ENCODE measurements at regions not wholly inside any gene's neighbourhood (a gene's known extent, or its start where the extent isn't known, plus 50 kb on each side); places are given as distances from the start of the nearest gene placed in this dataset.

DNA sequence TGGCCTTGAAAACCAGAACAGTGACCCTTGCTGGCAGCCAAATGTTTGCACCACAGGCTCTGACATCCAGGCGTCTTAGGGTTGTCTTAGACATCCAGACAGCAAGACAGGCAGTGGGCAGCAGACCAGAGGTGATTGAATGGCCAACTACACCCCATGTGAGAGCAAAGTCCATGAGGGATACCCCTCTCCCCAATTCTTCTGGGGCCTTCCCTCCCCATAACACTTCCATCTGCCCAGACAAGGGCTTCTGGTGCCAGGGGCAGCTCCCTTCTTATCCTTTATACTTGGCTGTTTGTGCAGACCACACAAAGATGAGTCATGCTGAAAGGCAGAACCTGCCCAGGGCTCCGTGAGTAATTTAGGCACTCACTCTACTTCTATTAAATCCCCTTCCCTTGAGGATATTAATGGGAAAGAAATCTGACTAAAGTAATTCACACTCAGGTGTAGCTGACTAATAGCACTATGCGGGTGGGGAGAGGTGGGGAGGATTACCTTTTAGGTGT, 257.9 kb downstream of the UACA start:
- peak; percentile 88 for DNase-seq

DNA sequence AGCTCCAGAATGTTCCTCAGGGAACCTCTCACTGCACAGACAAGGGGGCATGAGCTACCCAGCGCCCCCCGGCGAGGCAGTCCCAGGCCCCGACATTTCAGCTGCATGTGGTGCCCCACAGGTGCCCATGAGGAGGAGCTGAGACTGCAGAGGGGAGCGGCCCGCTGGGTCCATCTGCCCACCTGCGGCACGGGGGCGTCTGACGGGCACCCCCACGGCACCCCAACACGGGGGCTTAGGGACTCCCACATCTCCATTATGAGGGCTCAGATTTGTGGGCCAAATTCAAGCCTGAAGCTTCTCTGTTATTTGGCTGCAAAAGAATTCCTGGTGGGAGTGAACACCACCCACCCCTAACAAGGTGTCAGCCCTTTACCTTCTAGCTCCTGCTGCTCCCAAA, 258.4 kb downstream of the UACA start:
- no peak for DNase-seq

DNA sequence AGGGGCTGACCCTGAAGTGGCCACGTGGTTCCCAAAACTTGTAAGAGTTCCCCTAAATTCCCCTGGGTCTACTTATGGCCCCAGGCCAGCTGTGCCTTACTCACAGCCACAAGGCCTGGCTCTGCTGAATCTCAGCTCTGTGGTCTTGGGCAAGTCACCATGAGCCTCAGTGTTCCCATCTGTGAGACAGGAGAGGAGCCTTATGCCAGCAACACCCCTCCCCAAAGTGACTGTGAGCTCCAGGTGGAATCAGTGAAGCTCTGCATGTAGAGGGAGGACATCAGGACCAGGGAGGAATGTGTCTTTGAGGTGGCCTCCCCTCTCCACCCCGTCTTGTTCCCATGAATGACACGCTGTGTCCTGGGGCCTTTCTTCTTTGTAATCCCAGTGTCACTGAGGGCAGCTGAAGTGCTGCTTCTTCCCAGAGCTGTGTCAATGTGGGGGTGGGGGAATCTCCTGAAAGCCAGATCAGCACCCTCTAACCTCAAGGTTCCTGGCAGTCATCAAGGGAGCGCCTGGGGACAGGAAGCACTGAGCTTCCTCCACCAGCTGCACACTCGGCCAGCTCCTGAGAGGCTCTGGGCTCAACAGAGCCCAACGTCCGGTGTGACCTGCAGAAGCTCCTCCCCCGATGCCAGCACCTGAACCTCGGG, 258.9 kb downstream of the UACA start:
- peak; percentile 82 for DNase-seq

DNA sequence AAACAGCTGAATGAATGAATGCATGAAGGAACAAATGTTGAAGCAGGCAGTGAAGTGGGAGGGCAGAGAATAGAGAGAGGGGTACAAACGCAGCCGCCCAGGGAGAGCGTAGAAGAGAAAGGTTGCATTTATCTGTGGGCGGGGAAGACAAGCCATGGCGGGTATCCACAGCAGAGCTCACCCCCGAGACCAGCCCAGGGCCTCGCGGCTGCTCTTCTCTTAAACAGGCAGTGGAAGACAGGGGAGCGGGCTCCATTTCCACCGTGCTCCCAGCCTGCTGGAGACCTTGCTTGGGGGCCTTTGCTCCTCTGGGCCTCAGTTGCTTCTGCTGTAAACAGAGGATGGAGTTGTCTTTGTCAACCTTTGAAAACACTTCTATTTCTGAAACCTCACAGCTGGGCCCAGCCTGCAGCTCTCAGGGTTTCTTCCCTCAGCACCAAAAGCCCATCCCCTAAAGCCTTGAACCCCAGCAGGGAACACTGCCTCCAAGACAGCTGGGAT, 259.5 kb downstream of the UACA start:
- no peak for DNase-seq

DNA sequence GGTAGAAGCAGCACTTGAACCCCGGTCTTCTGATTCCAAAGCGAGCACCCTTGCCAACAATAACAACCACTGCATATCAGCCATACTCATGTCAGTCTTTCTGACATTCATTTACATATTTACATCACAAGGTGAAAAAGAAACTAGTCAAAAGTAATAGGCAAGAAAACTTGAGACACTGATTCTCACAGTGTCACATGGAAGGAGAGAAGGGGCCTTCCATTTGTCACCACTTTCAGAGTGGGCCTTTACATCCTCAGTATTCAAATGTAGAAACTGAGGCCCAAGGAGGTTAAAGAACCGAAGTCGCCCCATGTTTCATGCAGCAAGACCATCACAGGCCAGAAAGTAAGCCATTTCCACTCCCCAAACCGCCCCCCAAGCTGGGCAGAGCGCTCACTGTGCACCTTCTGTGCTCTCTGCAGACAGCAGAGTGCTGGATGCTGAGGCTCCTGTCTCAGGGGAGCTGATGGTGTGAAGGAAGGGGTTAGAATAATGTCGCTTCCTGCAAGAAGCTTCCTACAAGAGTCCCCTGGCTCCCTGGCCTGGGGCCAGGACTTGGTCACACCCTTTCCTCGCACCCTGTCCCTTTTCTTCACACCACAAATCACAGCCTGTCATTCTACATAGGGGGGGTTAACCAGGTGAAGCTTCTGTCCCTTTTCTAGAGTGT, 260.1 kb downstream of the UACA start:
- DNase-seq = no peak

DNA sequence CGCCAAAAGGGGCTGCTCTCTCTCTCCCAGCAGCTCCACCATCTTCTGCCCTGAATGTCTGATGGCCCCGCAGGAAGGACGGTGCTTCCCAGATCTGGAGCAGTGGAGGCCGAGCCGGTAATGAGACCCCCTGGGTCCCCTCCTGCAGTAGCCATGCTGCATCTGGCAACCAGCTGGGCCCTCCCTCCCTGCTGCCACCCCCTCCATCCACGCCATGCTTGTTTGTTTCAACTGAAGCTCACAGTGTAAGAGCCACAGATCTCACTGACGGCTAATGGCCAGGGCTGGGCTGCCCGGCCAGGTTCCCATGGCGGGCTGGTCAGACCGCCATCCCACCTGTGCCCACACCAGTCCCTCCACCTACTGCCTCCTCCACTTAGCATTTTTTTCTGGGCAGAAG, 260.8 kb downstream of the UACA start:
- DNase-seq = no peak

DNA sequence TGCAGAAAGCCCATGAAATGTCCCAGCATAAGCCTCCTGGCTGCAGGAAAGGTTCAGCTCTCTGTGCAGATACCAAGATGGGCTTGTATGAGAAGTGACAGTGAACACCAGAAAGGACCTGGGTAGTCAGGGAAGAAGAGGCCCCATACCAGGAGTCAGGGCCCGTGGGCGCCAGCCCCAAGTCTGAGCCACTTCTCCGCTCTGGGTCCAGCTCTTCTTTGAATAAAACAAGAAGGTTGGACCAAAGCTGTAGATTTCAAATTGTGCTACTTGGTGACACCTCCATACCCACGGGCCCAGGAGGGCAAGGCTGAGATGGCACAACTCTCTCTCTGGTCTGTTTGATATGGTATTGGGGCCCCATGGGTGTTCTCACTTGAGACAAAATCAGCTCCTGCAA, 261.5 kb downstream of the UACA start:
- DNase-seq = no peak

DNA sequence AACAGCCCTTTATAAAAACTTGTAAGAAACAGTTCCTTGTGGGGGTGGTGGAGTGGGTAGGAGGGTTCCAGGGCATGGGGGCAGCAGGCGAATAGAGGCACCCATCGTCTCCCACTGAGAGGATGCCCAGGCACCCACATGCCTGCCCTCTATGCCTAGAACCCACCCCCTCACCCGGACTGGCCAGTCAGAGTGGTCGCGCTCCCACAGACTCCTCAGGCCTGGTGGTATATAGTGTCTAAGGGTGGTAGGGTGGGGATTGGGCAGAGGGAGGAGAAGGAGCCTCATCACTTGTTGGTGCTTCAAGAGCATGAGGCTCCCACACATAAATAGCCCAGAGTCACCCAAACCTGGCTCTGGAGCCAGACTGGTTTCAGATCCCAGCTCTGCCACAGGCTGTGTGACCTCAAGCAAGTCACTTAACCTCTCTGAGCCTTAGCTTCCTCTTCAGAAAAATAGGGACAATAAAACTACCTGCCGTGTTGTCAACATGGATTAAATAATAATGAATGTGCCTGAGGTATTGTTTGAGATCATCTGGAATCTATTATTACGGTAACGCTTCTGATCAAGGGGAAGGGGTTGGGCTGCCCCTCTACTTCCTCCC, 262.1 kb downstream of the UACA start:
- no peak for DNase-seq

DNA sequence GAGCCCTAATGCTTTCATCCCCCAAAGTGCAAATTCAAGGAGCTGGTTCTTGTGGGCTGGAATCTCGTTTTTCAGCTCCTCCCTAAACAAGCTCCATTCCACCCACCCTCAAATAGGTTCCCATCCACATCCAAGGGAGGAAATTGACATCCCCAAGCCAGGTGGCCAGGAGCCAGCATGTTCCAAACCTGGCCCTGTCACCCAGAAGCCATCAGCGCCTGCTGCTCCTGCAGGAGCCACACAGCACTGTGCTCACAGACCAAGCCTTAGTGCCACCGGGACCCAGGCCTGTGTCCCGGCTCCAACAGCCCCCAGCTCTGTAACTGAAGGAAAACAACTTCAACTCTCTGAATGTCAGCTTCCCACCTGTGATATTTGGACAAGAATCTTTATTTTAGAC, 263.6 kb downstream of the UACA start:
- DNase-seq = no peak

DNA sequence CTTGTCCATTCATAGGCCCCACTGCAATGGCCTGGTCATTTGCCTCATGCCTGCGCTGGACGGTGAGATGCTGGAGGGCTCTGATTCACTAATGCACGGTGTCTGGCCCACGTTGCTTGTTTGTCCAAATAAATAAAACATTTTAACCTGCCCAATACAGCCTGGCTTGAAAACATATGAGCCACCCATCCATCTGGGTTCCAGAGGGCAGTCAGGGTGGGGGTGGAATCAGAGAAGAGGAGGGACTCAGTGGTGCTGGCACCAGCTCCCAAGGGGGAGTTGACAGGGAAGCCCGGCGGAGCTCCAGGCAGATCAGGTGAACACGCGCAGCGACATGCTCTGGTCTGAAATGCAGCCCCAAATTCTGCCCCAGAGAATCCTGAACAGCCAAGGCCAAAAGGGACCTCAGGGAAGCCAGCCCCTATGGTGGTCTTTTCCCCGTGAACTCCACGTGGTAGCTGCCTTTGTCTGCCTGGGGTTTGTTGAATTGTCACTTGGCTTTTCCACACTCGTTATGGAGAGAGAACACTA, 265.2 kb downstream of the UACA start:
- DNase-seq = no peak

DNA sequence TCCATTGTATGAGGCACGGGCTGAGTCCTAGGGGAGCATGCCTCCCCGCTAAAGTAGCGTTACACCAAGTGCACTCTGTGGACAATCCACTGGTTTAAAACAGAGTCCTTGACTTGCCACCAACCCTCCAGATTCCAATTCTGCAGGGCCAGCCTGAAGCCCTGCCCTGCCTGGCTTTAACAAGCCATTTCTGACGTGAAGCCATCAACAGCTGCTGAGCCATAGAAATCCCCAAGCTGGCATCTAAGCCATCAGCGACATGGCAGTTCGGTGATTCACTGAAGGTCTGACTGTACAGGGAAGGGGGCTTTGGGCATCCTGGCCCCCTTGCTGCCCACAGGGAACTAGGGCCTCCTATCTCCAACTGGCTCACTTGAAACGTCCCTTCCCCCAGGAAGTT, 265.7 kb downstream of the UACA start:
- no peak for DNase-seq

DNA sequence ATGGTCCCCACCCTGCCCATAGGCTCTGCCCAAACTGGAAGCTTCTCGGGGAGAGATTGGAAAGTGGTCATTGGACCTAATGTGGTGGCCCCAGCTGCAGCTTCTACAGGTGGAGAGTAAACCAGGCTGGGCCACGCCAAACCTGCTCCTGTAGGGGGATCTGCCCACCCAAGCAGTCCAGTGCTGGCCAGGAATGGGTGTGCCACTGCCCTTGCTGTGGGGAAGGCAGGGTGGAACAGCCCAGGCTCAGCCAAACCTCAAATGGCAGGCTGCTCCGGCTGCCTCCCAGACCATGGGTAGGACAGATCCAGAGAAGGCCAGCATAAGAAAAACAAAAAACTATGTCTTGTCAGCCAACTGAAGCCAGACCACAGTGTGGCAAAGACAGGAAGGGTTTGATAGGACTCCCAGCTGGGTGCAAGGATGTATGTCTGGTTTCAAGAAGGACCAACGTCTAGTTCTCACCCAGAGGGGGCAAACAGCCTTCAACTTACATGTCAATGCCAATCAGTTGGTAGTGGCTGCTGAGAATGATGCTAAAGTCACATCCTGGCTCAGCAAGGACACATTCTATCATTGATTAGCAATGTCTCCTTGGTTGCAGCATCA, 267.3 kb downstream of the UACA start:
- no peak for DNase-seq

DNA sequence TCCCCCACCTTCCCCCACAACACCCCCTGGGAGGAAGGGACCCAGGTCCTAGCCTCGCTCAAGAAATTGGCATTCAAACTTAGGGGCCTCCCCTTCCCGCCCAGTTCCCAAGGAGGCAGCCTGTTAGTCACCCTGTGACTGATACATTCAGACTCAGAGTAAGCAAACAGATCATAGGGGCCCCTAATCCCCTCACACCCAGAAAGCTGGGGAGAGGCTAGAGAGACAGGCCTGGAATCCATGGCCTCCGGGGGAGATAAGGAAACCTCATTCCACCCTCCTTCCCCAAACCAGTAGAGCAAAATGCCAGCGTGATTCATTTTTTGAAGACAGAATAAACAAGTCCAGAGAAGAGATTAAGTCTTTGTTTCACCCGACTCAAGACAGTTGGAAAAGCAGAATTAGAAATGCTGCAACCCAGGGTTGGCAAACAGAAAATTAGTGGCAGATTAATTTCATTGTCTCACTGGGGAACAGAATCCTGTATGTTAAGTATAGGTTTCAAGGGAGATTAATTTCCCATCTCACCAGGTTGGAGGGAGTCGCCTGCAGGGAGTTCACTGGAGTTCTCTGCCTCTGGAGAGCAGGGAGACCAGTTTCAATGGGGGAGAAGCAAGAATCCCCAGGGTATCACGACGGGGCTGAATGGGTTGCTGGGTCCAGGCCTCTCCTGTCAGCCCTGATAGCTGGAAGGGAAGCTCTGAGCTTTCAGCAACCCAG, 268.3 kb downstream of the UACA start:
- DNase-seq = peak; percentile 99

DNA sequence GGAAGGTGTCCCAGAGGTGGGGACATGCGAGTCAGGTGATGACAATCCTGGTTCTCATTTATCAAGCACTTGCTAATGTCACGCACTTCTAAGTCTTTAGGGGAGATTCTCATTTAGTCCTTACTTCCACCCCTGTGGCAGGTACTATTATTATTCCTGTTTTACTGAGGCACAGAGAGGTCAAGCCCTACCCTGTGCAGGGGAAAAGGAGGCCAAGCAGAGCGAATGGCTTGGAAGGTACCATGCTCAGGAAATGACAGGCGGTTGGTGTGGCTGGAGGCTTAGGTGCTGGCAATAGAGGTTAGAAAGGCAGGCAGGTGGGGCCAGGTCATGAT, 268.9 kb downstream of the UACA start:
- DNase-seq = no peak

DNA sequence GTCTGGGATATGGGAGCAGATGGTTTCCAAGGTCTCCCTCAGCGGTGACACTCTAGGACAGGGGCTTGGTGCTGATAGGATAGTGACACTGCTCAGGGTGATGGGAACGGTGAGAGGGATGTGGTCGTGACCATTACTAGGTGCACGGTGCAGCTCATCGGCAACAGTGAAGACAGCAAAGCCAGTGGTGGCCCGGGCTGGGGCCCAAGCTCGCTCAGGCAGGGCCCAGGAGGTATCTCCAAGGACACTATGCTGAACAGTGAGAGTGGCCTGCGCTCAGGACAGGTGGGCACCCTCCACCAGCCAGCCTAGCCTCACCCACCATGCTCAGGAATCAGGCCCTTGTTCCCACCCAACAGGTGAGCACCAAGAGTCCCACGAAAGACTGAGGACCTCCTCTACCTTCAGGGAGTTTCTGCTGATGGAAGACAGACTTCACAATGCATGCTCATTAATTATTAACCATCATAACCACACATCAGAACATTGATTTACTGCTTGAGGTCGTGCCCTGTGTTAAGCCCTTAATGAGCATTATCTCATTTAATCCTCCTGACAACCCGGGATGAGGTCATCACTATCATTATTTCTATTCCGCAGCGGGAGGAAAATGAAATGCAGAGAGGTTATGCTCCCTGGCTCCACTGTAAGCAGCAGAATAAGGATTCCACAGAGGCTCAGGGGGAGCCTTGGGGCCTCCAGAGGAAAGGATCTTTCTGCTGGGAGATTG, 269.4 kb downstream of the UACA start:
- peak; percentile 19 for DNase-seq

DNA sequence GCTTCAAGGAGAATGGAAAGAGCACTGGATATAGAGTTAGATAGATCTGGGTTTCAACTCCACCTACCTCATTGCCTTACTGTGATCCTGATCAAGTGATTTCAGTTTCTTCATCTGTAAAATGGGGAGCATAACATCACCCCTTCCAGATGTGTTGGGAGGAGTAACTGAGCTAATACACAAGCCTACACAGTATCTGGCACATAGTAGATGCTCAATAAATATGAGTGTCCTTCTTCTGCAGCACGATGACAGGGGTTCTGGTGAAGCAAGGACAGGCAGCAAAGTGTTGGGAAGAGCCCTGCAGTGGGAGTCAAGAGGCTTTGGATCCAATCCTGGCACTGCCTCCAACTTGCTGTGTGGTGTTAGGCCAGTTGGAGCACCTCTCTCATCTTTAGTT, 270.0 kb downstream of the UACA start:
- no peak for DNase-seq

DNA sequence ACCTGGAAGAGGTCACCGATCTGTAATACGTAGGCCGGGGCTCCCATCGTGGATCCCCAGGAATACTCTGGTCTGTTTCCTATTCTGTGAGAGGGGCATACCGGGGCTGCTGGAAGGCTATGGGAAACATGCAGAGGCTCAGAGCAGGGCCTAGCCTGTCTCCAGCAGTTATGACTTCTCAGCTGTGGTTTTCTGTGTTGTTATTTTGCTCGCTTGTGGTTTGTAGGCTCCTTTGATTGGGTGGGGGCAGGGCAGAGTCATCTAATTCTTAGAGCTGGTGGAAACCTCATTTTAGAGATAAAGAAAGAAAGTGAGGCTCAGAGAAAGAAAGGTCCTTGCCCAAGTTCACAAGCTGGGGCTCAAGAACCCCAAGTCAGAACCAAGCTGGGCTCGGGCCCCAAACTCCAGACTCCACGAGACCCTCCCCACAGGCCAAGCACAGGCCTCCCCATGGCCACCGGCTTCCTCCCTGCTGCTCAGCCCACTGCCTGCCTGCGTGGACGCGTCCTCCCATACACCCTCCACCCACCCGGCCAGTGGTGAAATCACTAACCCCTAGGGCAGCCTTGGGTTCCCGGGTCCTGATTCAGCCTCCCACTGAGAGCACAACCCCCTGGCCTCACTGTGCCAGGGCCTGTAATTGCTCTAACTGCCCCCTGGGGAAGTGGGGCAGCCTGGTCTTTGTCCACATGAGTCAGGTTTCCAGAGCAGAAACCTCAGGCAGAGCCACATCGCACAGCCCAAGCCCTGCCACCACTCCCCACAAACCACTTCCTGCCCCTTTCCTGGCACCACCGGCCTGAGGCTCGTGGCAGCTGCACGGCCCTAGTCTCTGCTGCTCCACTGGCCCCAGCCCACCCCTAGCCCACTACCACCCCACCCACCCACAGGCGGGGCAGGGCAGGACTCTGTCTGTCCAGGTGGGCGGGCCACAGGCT, 270.8 kb downstream of the UACA start:
- DNase-seq = peak; percentile 95

DNA sequence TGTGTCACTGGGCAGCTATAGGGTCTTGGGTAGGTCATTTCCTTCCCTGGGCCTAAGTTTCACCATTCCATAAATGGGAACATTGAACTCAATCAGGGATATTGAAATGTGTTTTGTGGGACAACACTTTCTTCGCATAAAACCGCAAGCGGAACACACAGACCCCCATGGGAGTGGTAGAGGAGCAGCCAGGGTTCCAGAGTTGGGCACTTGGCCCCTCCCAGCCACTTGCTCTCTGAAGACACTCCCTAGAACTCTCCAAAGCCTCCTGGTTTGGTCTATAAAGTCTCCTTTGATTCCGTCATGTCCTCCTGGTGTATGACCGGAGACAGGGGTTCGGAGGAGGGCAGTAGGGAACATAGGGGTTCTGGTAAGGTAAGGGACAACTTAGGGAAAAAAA, 271.7 kb downstream of the UACA start:
- DNase-seq = no peak

DNA sequence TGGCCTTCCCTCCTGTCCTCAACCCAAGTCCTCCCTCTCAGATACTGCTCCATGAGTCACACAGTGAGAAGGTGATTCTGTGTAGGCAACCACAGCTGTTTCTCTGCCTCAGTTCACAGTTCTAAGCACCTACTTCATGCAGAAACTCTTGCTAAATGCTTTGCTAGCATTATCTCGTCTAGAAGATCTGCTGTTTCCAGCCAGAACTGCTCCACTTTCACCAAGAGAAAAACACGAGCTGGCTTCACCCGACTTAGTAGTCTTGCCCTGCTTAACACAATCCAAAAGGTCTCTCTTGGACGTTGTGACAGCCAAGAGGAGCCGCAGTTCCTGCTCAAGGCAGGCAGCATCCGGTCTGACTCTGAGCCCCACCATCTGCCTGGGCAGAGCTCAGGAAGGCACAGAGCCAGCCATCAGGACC, 272.1 kb downstream of the UACA start:
- no peak for DNase-seq

DNA sequence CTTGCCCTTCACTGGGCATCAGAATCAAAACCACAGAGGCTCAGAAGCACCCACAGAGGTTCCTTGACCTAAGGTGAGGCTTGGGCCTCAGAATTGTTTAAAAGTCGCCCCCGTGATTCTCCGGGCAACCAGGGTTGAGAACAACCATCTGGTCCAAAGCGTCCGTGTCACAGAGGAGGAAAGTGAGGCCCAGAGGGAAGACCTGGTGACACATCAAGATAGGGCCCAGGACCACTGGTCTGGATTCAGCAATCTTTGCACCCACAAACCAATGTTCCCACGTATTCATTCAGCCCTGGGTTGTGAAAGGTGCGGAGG, 272.6 kb downstream of the UACA start:
- no peak for DNase-seq
